Activated naive CD4-positive, alpha-beta T cell treated with anti-CD3 and anti-CD28 coated beads, Interleukin-2, amount 50 U/mL, for 72 hours (primary cell): ENCODE measurements at regions not wholly inside any gene's neighbourhood (a gene's known extent, or its start where the extent isn't known, plus 50 kb on each side); places are given as distances from the start of the nearest gene placed in this dataset.
A peak's percentile ranks its signal among the peaks of the same experiment; 100 is the strongest.

ENCODE experiments used
- ATAC-seq, 2 donors: fragments of 150-1000 bp; cut with Tn5 transposase; 2 replicates each; pipeline ENCODE4 v1.10.0; 2021; ENCODE audit warnings: mild to moderate bottlenecking in 2 of 2, moderate library complexity in 2 of 2
- DNase-seq, 2 donors: peaks; one replicate each; pipeline ENCODE4 v3.0.0; 2021 to 2022; ENCODE audit warnings: low spot score in 2 of 2
- H3K27ac Mint-ChIP-seq, 2 donors: one replicate each; pipeline ENCODE4 v1.8.0; 2022; ENCODE audit warnings: mild to moderate bottlenecking in 2 of 2, mixed read lengths in 2 of 2
- H3K36me3 Mint-ChIP-seq, 2 donors: one replicate each; pipeline ENCODE4 v1.8.0; 2022; ENCODE audit warnings: mixed read lengths in 2 of 2
- H3K9me3 Mint-ChIP-seq, 2 donors: one replicate each; pipeline ENCODE4 v1.8.0; 2022; ENCODE audit warnings: mixed read lengths in 2 of 2

- ATAC-seq = no peak
- Mint-ChIP-seq H3K36me3 (no peaks in the 10 kb centered on the region), H3K27ac (no peak overlapping the region), H3K9me3 (peaks cover 0 to 3% of the 10 kb centered on the region in 2 donors)
- DNase-seq = no peak
Measured at GRCh38 chr7:23960361-23960760, 250.3 kb downstream of the STK31 start.

DNA sequence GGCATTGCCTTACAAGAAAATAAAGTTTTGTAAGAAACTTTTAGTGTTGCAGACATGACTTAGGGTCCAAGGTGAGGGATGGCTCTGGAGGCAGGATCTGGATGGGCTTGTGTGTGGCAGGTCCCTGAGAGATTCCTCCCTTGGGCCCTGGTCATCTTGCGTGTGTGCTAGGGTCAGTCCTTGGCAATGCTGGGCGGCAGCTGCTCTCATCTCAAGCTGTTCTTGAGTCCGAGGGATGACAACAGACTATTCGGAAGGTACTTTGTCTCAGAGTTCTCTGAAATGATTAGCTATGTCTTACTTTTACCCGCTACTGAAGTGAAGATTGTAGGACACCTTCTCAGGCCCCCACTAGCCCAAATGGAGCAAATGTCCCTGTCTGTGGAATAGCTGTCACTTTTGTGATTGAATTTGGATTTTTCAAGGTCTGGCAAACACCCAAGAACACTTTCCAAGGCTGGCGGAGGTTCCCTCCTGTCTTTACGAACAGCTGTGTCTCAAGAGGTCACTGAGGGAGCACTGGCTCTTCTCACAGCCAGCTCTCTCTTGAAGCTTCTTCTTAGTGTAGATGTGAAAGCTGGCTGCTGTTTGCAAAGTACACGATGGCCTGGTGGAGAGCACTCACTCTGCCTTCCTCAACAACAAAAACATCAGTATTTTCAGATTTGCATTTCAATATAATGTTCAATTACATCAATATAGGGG is 253.6 kb downstream of the STK31 start:
- DNase-seq (no peak), ATAC-seq (no peak)
- Mint-ChIP-seq H3K9me3 (no peaks in the 10 kb centered on the region), H3K36me3 (no peaks in the 10 kb centered on the region), H3K27ac (no peak overlapping the region)

GRCh38 chr7:23964715-23965114 is 254.7 kb downstream of the STK31 start:
- Mint-ChIP-seq H3K27ac (no peak overlapping the region), H3K9me3 (no peaks in the 10 kb centered on the region), H3K36me3 (no peaks in the 10 kb centered on the region)
- no peak for ATAC-seq
- DNase-seq = no peak

GRCh38 chr7:23965296-23965695 is 255.3 kb downstream of the STK31 start:
- H3K9me3 Mint-ChIP-seq = no peaks in the 10 kb centered on the region
- no peak overlapping the region for H3K27ac Mint-ChIP-seq
- ATAC-seq = no peak
- no peak for DNase-seq
- no peaks in the 10 kb centered on the region for H3K36me3 Mint-ChIP-seq

DNA sequence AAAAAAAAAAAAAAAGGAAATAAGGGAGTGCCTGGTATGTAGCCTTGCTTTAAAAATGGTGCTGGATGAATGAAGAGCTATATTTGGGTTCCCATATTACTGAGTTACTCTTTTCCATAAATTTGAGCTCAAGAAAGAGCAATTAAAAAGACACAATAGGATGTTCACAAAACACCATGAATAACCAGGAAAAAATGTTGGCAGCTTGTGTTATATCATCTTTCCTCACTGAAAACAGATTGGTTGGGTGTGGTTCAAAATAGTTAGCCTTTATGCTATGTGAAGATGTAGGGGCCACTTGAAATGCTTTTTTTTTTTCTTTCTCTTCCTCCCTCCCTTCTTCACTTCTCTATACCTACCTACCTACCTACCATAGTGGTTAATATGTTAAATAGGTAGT is 256.9 kb downstream of the STK31 start:
- ATAC-seq = no peak
- Mint-ChIP-seq H3K36me3 (no peaks in the 10 kb centered on the region), H3K9me3 (no peaks in the 10 kb centered on the region), H3K27ac (no peak overlapping the region)
- no peak for DNase-seq

DNA sequence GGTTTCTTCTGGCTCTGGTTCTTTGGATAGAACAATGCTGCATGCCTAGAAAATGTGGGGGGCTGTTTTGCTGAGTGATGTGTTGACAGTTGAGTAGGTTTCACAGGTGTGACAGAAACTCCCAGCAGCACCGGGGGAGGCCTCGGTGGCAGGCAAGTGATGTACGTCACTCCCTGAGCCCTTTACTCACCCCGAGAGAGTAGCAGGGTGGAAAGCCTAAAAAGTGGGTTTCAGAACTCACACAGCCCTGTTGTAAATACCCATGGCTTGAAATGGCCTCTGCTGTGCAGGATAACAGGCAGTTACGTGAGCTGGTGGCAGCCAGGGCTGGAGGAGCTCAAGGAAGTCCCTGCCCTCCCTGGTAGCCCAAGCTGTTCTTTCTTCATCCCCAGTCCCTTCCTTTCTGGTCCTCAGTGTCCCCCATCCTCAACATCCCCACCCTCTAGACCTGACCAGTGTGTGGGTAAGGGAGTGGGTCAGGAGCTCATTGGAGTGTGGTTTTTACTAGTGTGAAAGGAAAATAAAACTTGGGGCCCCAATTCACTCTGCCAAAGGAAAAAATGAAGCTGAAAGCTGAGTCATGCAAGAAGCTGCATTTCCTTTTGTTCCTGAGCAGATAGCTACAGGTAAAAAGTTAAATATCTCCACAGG is 258.1 kb downstream of the STK31 start:
- Mint-ChIP-seq H3K9me3 (no peaks in the 10 kb centered on the region), H3K27ac (peak overlapping the region in 1 of 2 donors; percentile 60), H3K36me3 (no peaks in the 10 kb centered on the region)
- ATAC-seq (peak in 1 of 2 donors; percentile 95), DNase-seq (peak in 1 of 2 donors; percentile 24)

GRCh38 chr7:23968791-23969190 is 258.8 kb downstream of the STK31 start:
- Mint-ChIP-seq H3K9me3 (no peaks in the 10 kb centered on the region), H3K27ac (no peak overlapping the region), H3K36me3 (no peaks in the 10 kb centered on the region)
- no peak for DNase-seq
- ATAC-seq = no peak

GRCh38 chr7:23969443-23969842 is 259.4 kb downstream of the STK31 start:
- Mint-ChIP-seq H3K27ac (peak overlapping the region in 1 of 2 donors; percentile 36), H3K9me3 (no peaks in the 10 kb centered on the region), H3K36me3 (no peaks in the 10 kb centered on the region)
- no peak for ATAC-seq
- DNase-seq = no peak

GRCh38 chr7:23970193-23970592 is 260.2 kb downstream of the STK31 start:
- H3K36me3 Mint-ChIP-seq = no peaks in the 10 kb centered on the region
- H3K9me3 Mint-ChIP-seq = no peaks in the 10 kb centered on the region
- no peak for ATAC-seq
- no peak overlapping the region for H3K27ac Mint-ChIP-seq
- no peak for DNase-seq

- no peak for DNase-seq
- H3K9me3 Mint-ChIP-seq = no peaks in the 10 kb centered on the region
- no peak overlapping the region for H3K27ac Mint-ChIP-seq
- H3K36me3 Mint-ChIP-seq = no peaks in the 10 kb centered on the region
- no peak for ATAC-seq
Measured at GRCh38 chr7:23971031-23971430, 261.0 kb downstream of the STK31 start.

GRCh38 chr7:23972057-23972456 is 262.0 kb downstream of the STK31 start:
- Mint-ChIP-seq H3K27ac (no peak overlapping the region), H3K36me3 (no peaks in the 10 kb centered on the region), H3K9me3 (peaks cover 0 to 2% of the 10 kb centered on the region in 2 donors)
- no peak for ATAC-seq
- no peak for DNase-seq

- Mint-ChIP-seq H3K9me3 (peaks cover 0 to 3% of the 10 kb centered on the region in 2 donors), H3K36me3 (no peaks in the 10 kb centered on the region), H3K27ac (no peak overlapping the region)
- ATAC-seq = no peak
- DNase-seq = no peak
Measured at GRCh38 chr7:23973264-23973663, 263.2 kb downstream of the STK31 start.

DNA sequence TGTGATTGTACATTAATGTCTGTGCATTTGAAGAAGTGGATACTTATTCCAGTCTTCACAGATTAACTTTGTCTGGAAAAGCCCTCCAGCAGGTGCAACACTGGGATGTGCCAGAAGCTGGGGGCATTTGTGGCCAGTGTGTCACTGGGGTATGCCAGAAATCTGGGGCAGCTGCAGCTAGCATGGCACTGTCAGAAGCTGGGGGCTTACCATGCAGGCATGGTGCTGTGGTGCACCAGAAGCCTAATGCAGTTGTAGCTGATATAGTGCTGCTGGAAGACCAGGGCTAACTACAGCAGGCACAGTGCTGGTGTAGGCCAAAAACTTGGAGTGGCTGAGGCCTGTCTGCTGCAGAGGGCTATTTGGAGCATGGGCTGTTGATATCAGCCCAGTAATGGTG is 270.1 kb downstream of the STK31 start:
- H3K36me3 Mint-ChIP-seq = peaks cover 5 to 17% of the 10 kb centered on the region in 2 donors
- DNase-seq (no peak), ATAC-seq (no peak)

GRCh38 chr7:23981314-23981713 is 271.3 kb downstream of the STK31 start:
- Mint-ChIP-seq H3K36me3 (peaks cover 5 to 17% of the 10 kb centered on the region in 2 donors), H3K27ac (no peak overlapping the region), H3K9me3 (peaks cover 9 to 16% of the 10 kb centered on the region in 2 donors)
- ATAC-seq (no peak), DNase-seq (no peak)

More for the DNA sequence above, 270.1 kb downstream of the STK31 start:
- no peak overlapping the region for H3K27ac Mint-ChIP-seq
- H3K9me3 Mint-ChIP-seq = peaks cover 9 to 16% of the 10 kb centered on the region in 2 donors

DNA sequence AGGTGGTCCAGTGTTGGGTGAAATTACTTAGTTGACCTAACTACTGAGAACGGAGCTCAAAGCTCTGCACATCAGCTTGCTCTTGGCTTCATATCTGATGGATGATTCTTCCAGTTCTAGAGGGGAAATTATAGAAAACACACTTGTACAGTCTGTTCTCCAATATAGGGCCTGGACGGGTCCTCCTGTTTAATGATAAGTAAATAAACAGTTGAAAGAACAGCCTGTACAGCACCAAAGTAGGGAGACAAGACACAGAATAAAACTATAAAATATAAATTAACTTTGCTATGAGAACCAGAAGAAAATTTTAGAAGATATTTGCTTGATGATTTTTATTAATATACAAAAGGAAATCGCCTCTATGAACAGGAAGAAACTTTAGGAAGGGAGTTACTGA is 271.7 kb downstream of the STK31 start:
- DNase-seq = no peak
- no peak for ATAC-seq
- Mint-ChIP-seq H3K27ac (no peak overlapping the region), H3K9me3 (peaks cover 9 to 16% of the 10 kb centered on the region in 2 donors), H3K36me3 (peaks cover 5 to 17% of the 10 kb centered on the region in 2 donors)

- ATAC-seq (no peak), DNase-seq (no peak)
- Mint-ChIP-seq H3K27ac (no peak overlapping the region), H3K36me3 (peaks cover 0 to 5% of the 10 kb centered on the region in 2 donors), H3K9me3 (peaks cover 2 to 3% of the 10 kb centered on the region in 2 donors)
Measured at GRCh38 chr7:24005517-24005916, 278.5 kb upstream of the NPY start.

DNA sequence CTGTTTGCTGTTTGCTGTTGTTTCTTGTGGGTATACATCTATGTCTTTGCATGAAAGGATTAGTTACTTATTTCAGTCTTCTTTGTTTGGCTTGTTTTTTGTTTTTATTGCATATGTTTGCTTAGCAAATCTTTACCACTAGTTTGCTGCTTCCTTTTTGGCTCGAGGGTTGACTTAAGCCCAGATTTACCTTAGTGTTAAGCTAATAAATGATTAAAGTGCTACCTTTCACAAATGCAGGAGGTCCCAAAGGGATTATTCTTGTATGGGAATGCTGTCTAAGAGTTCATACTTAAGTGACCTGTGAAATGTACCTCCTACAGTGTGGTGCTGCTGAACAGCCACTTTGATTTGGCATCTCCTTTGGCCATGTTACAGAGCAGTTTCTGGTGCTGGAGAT is 273.5 kb upstream of the NPY start:
- no peak overlapping the region for H3K27ac Mint-ChIP-seq
- no peak for ATAC-seq

DNA sequence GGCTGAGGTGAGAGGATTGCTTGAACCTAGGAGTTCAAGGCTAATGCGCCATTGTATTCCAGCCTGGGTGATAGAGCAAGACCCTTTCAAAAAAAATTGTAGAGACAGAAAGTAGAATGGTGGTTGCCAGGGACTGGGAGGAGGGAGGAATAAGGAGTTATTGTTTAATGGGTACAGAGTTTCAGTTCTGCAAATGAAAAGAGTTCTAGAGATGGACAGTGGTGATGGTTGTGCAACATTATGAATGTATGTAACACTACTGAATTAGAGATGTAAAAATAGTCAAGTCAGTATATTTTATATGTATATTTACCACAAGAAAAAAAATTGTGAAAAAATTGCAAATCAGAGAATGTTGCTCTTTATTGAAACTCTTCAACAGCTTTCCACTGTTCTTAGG is 266.5 kb upstream of the NPY start:
- peaks cover 0 to 4% of the 10 kb centered on the region in 2 donors for H3K9me3 Mint-ChIP-seq
- H3K27ac Mint-ChIP-seq = no peak overlapping the region
- DNase-seq (no peak), ATAC-seq (no peak)
- no peaks in the 10 kb centered on the region for H3K36me3 Mint-ChIP-seq

More for the DNA sequence above, 273.5 kb upstream of the NPY start:
- H3K36me3 Mint-ChIP-seq = peaks cover 0 to 16% of the 10 kb centered on the region in 2 donors
- peaks cover 8 to 10% of the 10 kb centered on the region in 2 donors for H3K9me3 Mint-ChIP-seq
- no peak for DNase-seq
